ENCODE measurements at regions not wholly inside any gene's neighbourhood (a gene's known extent, or its start where the extent isn't known, plus 50 kb on each side); places are given as distances from the start of the nearest gene placed in this dataset.

- no peak overlapping the region for H3K4me3 Mint-ChIP-seq (ENCODE audit: unreplicated experiment)
- H3K27me3 Mint-ChIP-seq (ENCODE audit: insufficient read depth, unreplicated experiment) = no peaks in the 10 kb centered on the region
- POLR2A ChIA-PET = no interaction called here
- no peaks in the 10 kb centered on the region for H3K9me3 Mint-ChIP-seq (ENCODE audit: unreplicated experiment)
- no peak overlapping the region for H3K27ac Mint-ChIP-seq (ENCODE audit: unreplicated experiment)
- peaks cover 5% of the 10 kb centered on the region for H3K4me1 Mint-ChIP-seq (ENCODE audit: low read depth, unreplicated experiment)
- Histone ChIP-seq H3K27me3 (replicated peaks; ENCODE audit: control insufficient read depth, insufficient read depth, low read length) (no peaks in the 10 kb centered on the region), H3K4me3 (ENCODE audit: low read depth, low read length) (no peak overlapping the region), H3K9me3 (no peaks in the 10 kb centered on the region), H3K4me1 (no peaks in the 10 kb centered on the region), H3K36me3 (ENCODE audit: control insufficient read depth, insufficient read depth, low read length) (no peaks in the 10 kb centered on the region)
- H3K36me3 Mint-ChIP-seq (ENCODE audit: insufficient read depth, unreplicated experiment) = no peaks in the 10 kb centered on the region
- intact Hi-C loops (cut with micrococcal nuclease; ENCODE audit: unreplicated experiment) = loop anchor here (5.0 kb wide), 2 partner anchors 82 to 332 kb away; no protein-coding TSS in a partner anchor
- TF ChIP-seq CTCF (IDR thresholded peaks at IDR 0.05; ENCODE audit: insufficient read depth in 1 of 2, low read depth in 1 of 2, low read length in 1 of 2, severe bottlenecking in 1 of 2, unreplicated experiment in 1 of 2) = no peak
- CTCF ChIA-PET = interaction anchor here (1.2 to 4.4 kb wide), 5 partner anchors 143 to 180 kb away, joined by 3 to 99 read pairs (median 62); no protein-coding TSS in a partner anchor
- DNase-seq = no peak
- no TSS peak for BruUV-seq (replicated peaks)
These were observed 83.3 kb upstream of the DYNC1I1 start for GRCh38 chr7:95688931-95689495.

- Mint-ChIP-seq H3K4me1 (ENCODE audit: low read depth, unreplicated experiment) (peaks cover 5% of the 10 kb centered on the region), H3K27me3 (ENCODE audit: insufficient read depth, unreplicated experiment) (no peaks in the 10 kb centered on the region), H3K9me3 (ENCODE audit: unreplicated experiment) (no peaks in the 10 kb centered on the region), H3K36me3 (ENCODE audit: insufficient read depth, unreplicated experiment) (no peaks in the 10 kb centered on the region), H3K27ac (ENCODE audit: unreplicated experiment) (no peak overlapping the region), H3K4me3 (ENCODE audit: unreplicated experiment) (no peak overlapping the region)
- BruUV-seq (replicated peaks) = no TSS peak
- ChIA-PET POLR2A (interaction anchor here (0.6 kb wide), 1 partner anchor 176 kb away, joined by 5 read pairs; no protein-coding TSS in a partner anchor), CTCF (interaction anchor here (0.6 to 4.4 kb wide), 16 partner anchors 67 to 380 kb away, joined by 3 to 99 read pairs (median 5); partner anchors contain the start of gene PON3)
- H3K4me3 ChIP-seq (ENCODE audit: low read depth, low read length) = no peak overlapping the region
- DNase-seq = peak; percentile 43 to 60
- intact Hi-C loops (cut with micrococcal nuclease; ENCODE audit: unreplicated experiment) = loop anchor here (2.0 to 5.0 kb wide), 3 partner anchors 81 to 331 kb away; no protein-coding TSS in a partner anchor
- TF ChIP-seq CTCF (IDR thresholded peaks at IDR 0.05; ENCODE audit: insufficient read depth in 1 of 2, low read depth in 1 of 2, low read length in 1 of 2, severe bottlenecking in 1 of 2, unreplicated experiment in 1 of 2) = peak; percentile 31 to 54
- no peaks in the 10 kb centered on the region for H3K36me3 ChIP-seq (ENCODE audit: control insufficient read depth, insufficient read depth, low read length)
- no peaks in the 10 kb centered on the region for H3K27me3 ChIP-seq (replicated peaks; ENCODE audit: control insufficient read depth, insufficient read depth, low read length)
- no peaks in the 10 kb centered on the region for H3K9me3 ChIP-seq
- H3K4me1 ChIP-seq = no peaks in the 10 kb centered on the region
These were observed 84.5 kb upstream of the DYNC1I1 start for GRCh38 chr7:95687759-95688343.

- H3K4me3 ChIP-seq (ENCODE audit: low read depth, low read length) = no peak overlapping the region
- no TSS peak for BruUV-seq (replicated peaks)
- TF ChIP-seq CTCF (IDR thresholded peaks at IDR 0.05; ENCODE audit: insufficient read depth in 1 of 2, low read depth in 1 of 2, low read length in 1 of 2, severe bottlenecking in 1 of 2, unreplicated experiment in 1 of 2) = peak; percentile 41 to 54
- no peaks in the 10 kb centered on the region for H3K36me3 ChIP-seq (ENCODE audit: control insufficient read depth, insufficient read depth, low read length)
- POLR2A ChIA-PET = no interaction called here
- Mint-ChIP-seq H3K4me3 (ENCODE audit: unreplicated experiment) (no peak overlapping the region), H3K27ac (ENCODE audit: unreplicated experiment) (no peak overlapping the region), H3K36me3 (ENCODE audit: insufficient read depth, unreplicated experiment) (no peaks in the 10 kb centered on the region), H3K4me1 (ENCODE audit: low read depth, unreplicated experiment) (peaks cover 5% of the 10 kb centered on the region), H3K9me3 (ENCODE audit: unreplicated experiment) (no peaks in the 10 kb centered on the region), H3K27me3 (ENCODE audit: insufficient read depth, unreplicated experiment) (no peaks in the 10 kb centered on the region)
- no peaks in the 10 kb centered on the region for H3K4me1 ChIP-seq
- H3K27me3 ChIP-seq (replicated peaks; ENCODE audit: control insufficient read depth, insufficient read depth, low read length) = no peaks in the 10 kb centered on the region
- peak; percentile 42 to 51 for DNase-seq
- CTCF ChIA-PET = interaction anchor here (0.7 to 4.4 kb wide), 8 partner anchors 77 to 208 kb away, joined by 3 to 99 read pairs (median 8); no protein-coding TSS in a partner anchor
- intact Hi-C loops (cut with micrococcal nuclease; ENCODE audit: unreplicated experiment) = loop anchor here (1.0 to 5.0 kb wide), 5 partner anchors 79 to 329 kb away; no protein-coding TSS in a partner anchor
- H3K9me3 ChIP-seq = no peaks in the 10 kb centered on the region
These were observed 86.2 kb upstream of the DYNC1I1 start for GRCh38 chr7:95686109-95686508.
